Posterior cingulate gyrus (tissue), 11 donors: ENCODE measurements at regions not wholly inside any gene's neighbourhood (a gene's known extent, or its start where the extent isn't known, plus 50 kb on each side); places are given as distances from the start of the nearest gene placed in this dataset.
"Not testable (repeated sequence)": the region's sequence is repeated elsewhere in the genome, so short reads cannot be mapped to it uniquely, and the experiment has no call there.

ENCODE experiments used
- DNase-seq, 10 donors: peaks; one replicate each; pipeline versions ENCODE4 v3.0.0 to v3.0.0-alpha.2; 2020 to 2021; ENCODE audit warnings: mixed read lengths in 3 of 10
- intact Hi-C: fragments of 100-400 bp; cut with DNase I; formaldehyde crosslinking; loops from one replicate; pipeline ENCODE4 v1.15.1; 2023

GRCh38 chr2:191476901-191477300, 201.0 kb upstream of the NABP1 start:
- intact Hi-C loops, result no loop called here
- no peak for DNase-seq

- no peak for DNase-seq
Observed at GRCh38 chr2:191478799-191479679, 198.9 kb upstream of the NABP1 start.

GRCh38 chr2:191479680-191480023, 198.3 kb upstream of the NABP1 start:
- intact Hi-C loops, result no loop called here
- no peak for DNase-seq

More at GRCh38 chr2:191478799-191479679, 198.9 kb upstream of the NABP1 start:
- intact Hi-C loops, result no loop called here

GRCh38 chr2:191481305-191482070, 196.4 kb upstream of the NABP1 start:
- intact Hi-C loops, result no loop called here
- no peak for DNase-seq

GRCh38 chr2:191483117-191483516, 194.8 kb upstream of the NABP1 start:
- no peak for DNase-seq
- intact Hi-C loops, result no loop called here

GRCh38 chr2:191486584-191487320, 191.2 kb upstream of the NABP1 start:
- intact Hi-C loops, result no loop called here
- peak in 1 of 10 donors; percentile 24 for DNase-seq

- intact Hi-C loops, result no loop called here
- no peak for DNase-seq
Observed at GRCh38 chr2:191488135-191488534, 189.8 kb upstream of the NABP1 start.

GRCh38 chr2:191489177-191489576, 188.8 kb upstream of the NABP1 start:
- no peak for DNase-seq
- intact Hi-C loops, result no loop called here

GRCh38 chr2:191496838-191497237, 181.1 kb upstream of the NABP1 start:
- intact Hi-C loops, result no loop called here

GRCh38 chr2:191497822-191498221, 180.1 kb upstream of the NABP1 start:
- DNase-seq, result no peak
- intact Hi-C loops, result no loop called here

More at GRCh38 chr2:191496838-191497237, 181.1 kb upstream of the NABP1 start:
- DNase-seq, result no peak

- no peak for DNase-seq
- intact Hi-C loops, result no loop called here
Observed at GRCh38 chr2:191499050-191499449, 178.9 kb upstream of the NABP1 start.

- no peak for DNase-seq
Observed at GRCh38 chr2:191499874-191500565, 177.9 kb upstream of the NABP1 start.

GRCh38 chr2:191500566-191500883, 177.4 kb upstream of the NABP1 start:
- intact Hi-C loops, result loop anchor here (1.0 to 5.0 kb wide), 2 partner anchors 283 to 335 kb away; no protein-coding TSS in a partner anchor
- no peak for DNase-seq

More at GRCh38 chr2:191499874-191500565, 177.9 kb upstream of the NABP1 start:
- intact Hi-C loops, result loop anchor here (1.0 to 5.0 kb wide), 2 partner anchors 283 to 335 kb away; no protein-coding TSS in a partner anchor

GRCh38 chr2:191500884-191501560, 176.9 kb upstream of the NABP1 start:
- intact Hi-C loops, result loop anchor here (1.0 to 5.0 kb wide), 2 partner anchors 284 to 336 kb away; no protein-coding TSS in a partner anchor
- no peak for DNase-seq

GRCh38 chr2:191501561-191502168, 176.3 kb upstream of the NABP1 start:
- no peak for DNase-seq
- intact Hi-C loops, result loop anchor here (5.0 kb wide), 1 partner anchor 284 kb away; no protein-coding TSS in a partner anchor

- DNase-seq, result no peak
- intact Hi-C loops, result no loop called here
Observed at GRCh38 chr2:191506515-191506914, 171.4 kb upstream of the NABP1 start.

GRCh38 chr2:191507252-191507853, 170.6 kb upstream of the NABP1 start:
- DNase-seq, intact Hi-C loops: not testable (repeated sequence)

GRCh38 chr2:191508738-191509137, 169.2 kb upstream of the NABP1 start:
- DNase-seq, result no peak
- intact Hi-C loops, result no loop called here
